Stimulated activated memory B cell treated with anti-CD40 and anti-IgM and Interleukin-4, amounts not matched to agents 10 μg/mL and 1 μg/mL and 100 μg/mL, for 72 hours (primary cell): ENCODE measurements at regions not wholly inside any gene's neighbourhood (a gene's known extent, or its start where the extent isn't known, plus 50 kb on each side); places are given as distances from the start of the nearest gene placed in this dataset.

Experiments
- ATAC-seq: fragments of 150-1000 bp; cut with Tn5 transposase; 2 replicates; pipeline ENCODE4 v1.10.0; 2021
- H3K27ac Mint-ChIP-seq: one replicate; pipeline ENCODE4 v1.8.0; 2022; ENCODE audit warnings: mild to moderate bottlenecking, mixed read lengths
- H3K27me3 Mint-ChIP-seq: one replicate; pipeline ENCODE4 v1.8.0; 2022; ENCODE audit warnings: mixed read lengths
- H3K36me3 Mint-ChIP-seq: one replicate; pipeline ENCODE4 v1.8.0; 2022; ENCODE audit warnings: mixed read lengths
- H3K4me1 Mint-ChIP-seq: one replicate; pipeline ENCODE4 v1.8.0; 2022; ENCODE audit warnings: mixed read lengths
- H3K4me3 Mint-ChIP-seq: one replicate; pipeline ENCODE4 v1.8.0; 2022; ENCODE audit warnings: mild to moderate bottlenecking, moderate library complexity, mixed read lengths
- H3K9me3 Mint-ChIP-seq: one replicate; pipeline ENCODE4 v1.8.0; 2022; ENCODE audit warnings: mixed read lengths

GRCh38 chr2:208545403-208546042, 138.9 kb downstream of the PTH2R start:
- peaks cover under 1% of the 10 kb centered on the region for H3K9me3 Mint-ChIP-seq
- ATAC-seq: no peak
- H3K36me3 Mint-ChIP-seq: no peaks in the 10 kb centered on the region
- no peaks in the 10 kb centered on the region for H3K4me1 Mint-ChIP-seq
- no peaks in the 10 kb centered on the region for H3K27me3 Mint-ChIP-seq
- no peak overlapping the region for H3K4me3 Mint-ChIP-seq
- H3K27ac Mint-ChIP-seq: no peak overlapping the region

GRCh38 chr2:208546107-208546506, 139.5 kb downstream of the PTH2R start:
- Mint-ChIP-seq H3K27ac (no peak overlapping the region), H3K27me3 (no peaks in the 10 kb centered on the region), H3K36me3 (no peaks in the 10 kb centered on the region), H3K4me1 (no peaks in the 10 kb centered on the region), H3K9me3 (peaks cover 5% of the 10 kb centered on the region), H3K4me3 (no peak overlapping the region)
- no peak for ATAC-seq

DNA sequence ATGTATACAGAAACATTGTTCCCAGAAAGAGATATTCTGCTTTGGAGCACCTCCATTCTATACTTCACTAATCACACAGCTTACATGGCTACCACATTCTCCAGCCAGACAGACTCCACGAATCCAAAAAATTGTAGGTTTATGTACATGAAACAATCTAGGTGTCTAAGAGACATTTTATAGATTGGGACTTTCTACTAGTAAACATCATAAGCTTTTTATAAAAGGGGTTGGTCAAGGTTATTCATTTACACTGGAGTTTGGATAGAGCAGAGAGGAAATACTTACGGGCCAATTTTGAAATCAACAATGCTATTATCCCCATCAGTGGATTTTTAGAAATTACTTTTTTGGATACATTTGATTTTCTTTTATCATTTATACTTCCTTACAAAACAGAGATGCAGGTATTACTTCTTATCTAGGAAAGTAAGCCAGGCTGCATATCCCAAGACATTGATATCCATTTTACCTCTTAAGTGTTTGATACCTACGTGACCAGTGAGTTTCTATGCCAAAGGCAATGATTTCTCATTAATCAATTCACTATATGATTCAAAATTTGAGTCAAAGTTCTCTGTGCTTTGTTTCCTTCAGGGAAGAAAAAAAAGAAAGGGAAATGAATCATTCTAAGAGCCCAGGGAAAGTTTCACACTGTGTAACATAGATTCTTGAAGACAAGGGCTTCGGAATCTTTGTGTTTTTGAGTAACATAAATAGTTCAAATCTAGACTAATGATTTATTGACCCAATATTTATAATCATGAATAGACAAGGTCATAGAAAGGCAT, 140.5 kb downstream of the PTH2R start:
- H3K4me1 Mint-ChIP-seq: no peaks in the 10 kb centered on the region
- no peak overlapping the region for H3K27ac Mint-ChIP-seq
- H3K36me3 Mint-ChIP-seq: no peaks in the 10 kb centered on the region
- H3K4me3 Mint-ChIP-seq: no peak overlapping the region
- ATAC-seq: no peak
- no peaks in the 10 kb centered on the region for H3K27me3 Mint-ChIP-seq
- H3K9me3 Mint-ChIP-seq: peaks cover 5% of the 10 kb centered on the region

- Mint-ChIP-seq H3K27ac (no peak overlapping the region), H3K4me3 (no peak overlapping the region), H3K4me1 (no peaks in the 10 kb centered on the region), H3K9me3 (peaks cover 5% of the 10 kb centered on the region), H3K36me3 (no peaks in the 10 kb centered on the region), H3K27me3 (no peaks in the 10 kb centered on the region)
- no peak for ATAC-seq
These were observed 142.1 kb downstream of the PTH2R start for GRCh38 chr2:208548700-208549099.

GRCh38 chr2:208549546-208550158, 143.1 kb downstream of the PTH2R start:
- Mint-ChIP-seq H3K9me3 (peaks cover 5% of the 10 kb centered on the region), H3K27me3 (no peaks in the 10 kb centered on the region), H3K36me3 (no peaks in the 10 kb centered on the region), H3K4me1 (no peaks in the 10 kb centered on the region), H3K4me3 (no peak overlapping the region), H3K27ac (no peak overlapping the region)
- ATAC-seq: no peak

GRCh38 chr2:208552943-208553342, 146.4 kb downstream of the PTH2R start:
- H3K9me3 Mint-ChIP-seq: peaks cover 5% of the 10 kb centered on the region
- no peaks in the 10 kb centered on the region for H3K4me1 Mint-ChIP-seq
- H3K4me3 Mint-ChIP-seq: no peak overlapping the region
- H3K27me3 Mint-ChIP-seq: no peaks in the 10 kb centered on the region
- no peaks in the 10 kb centered on the region for H3K36me3 Mint-ChIP-seq
- H3K27ac Mint-ChIP-seq: no peak overlapping the region
- no peak for ATAC-seq

DNA sequence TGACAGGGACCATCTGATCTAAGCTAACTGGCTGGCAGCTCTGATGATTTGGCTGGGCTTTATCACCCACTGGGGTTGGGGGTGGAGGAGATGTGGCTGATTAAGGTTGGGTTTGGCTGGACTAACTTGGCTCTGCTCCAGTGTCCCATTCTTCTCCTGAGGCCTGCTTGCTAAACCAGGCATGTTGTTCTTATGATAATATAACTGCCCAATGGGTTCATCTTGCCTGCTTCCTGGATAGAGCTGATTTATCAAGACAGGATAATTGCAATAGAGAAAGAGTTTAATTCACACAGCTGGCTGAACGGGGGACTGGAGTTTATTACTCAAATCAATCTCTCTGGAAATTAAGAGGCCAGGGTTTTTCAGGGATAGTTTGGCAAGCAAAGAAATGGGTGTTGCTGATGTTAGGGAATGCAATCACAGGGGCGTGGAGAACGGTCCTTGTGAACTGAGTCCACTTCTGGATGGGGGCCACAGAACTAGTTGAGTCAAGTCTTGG, 150.4 kb downstream of the PTH2R start:
- H3K27ac Mint-ChIP-seq: no peak overlapping the region
- no peaks in the 10 kb centered on the region for H3K27me3 Mint-ChIP-seq
- peaks cover 3% of the 10 kb centered on the region for H3K9me3 Mint-ChIP-seq
- no peaks in the 10 kb centered on the region for H3K36me3 Mint-ChIP-seq
- no peak overlapping the region for H3K4me3 Mint-ChIP-seq
- H3K4me1 Mint-ChIP-seq: no peaks in the 10 kb centered on the region
- no peak for ATAC-seq

- H3K36me3 Mint-ChIP-seq: no peaks in the 10 kb centered on the region
- H3K27me3 Mint-ChIP-seq: no peaks in the 10 kb centered on the region
- H3K4me3 Mint-ChIP-seq: no peak overlapping the region
- H3K4me1 Mint-ChIP-seq: no peaks in the 10 kb centered on the region
- H3K27ac Mint-ChIP-seq: no peak overlapping the region
- ATAC-seq: no peak
- peaks cover 6% of the 10 kb centered on the region for H3K9me3 Mint-ChIP-seq
These were observed 159.3 kb downstream of the PTH2R start for GRCh38 chr2:208565690-208566416.

- no peaks in the 10 kb centered on the region for H3K4me1 Mint-ChIP-seq
- no peak for ATAC-seq
These were observed 161.6 kb downstream of the PTH2R start for GRCh38 chr2:208568203-208568602.

DNA sequence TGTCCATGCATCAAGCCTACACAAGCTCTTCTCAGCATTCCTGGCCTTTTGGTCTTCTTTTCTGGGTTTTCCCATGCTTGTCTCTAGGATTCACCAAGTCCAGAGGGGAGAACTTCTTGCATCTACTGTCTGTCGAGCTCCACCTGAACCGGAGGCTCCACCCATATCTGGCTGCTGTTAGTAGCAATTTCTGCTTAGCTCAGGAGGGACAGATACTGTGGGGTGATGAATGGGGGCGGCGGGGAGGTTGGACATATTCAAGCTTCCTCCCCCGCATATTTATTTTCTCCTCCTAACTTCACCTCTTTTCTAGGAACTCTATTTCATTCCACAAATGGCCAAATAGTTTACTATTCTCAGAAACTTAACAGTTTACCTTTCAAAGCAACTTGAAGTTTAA, 163.5 kb downstream of the PTH2R start:
- no peaks in the 10 kb centered on the region for H3K36me3 Mint-ChIP-seq
- no peaks in the 10 kb centered on the region for H3K4me1 Mint-ChIP-seq
- H3K27ac Mint-ChIP-seq: no peak overlapping the region
- no peak for ATAC-seq
- H3K4me3 Mint-ChIP-seq: no peak overlapping the region
- no peaks in the 10 kb centered on the region for H3K27me3 Mint-ChIP-seq
- no peaks in the 10 kb centered on the region for H3K9me3 Mint-ChIP-seq

More at GRCh38 chr2:208568203-208568602, 161.6 kb downstream of the PTH2R start:
- H3K27me3 Mint-ChIP-seq: no peaks in the 10 kb centered on the region
- no peaks in the 10 kb centered on the region for H3K36me3 Mint-ChIP-seq
- H3K4me3 Mint-ChIP-seq: no peak overlapping the region
- no peak overlapping the region for H3K27ac Mint-ChIP-seq
- H3K9me3 Mint-ChIP-seq: peaks cover 5% of the 10 kb centered on the region

DNA sequence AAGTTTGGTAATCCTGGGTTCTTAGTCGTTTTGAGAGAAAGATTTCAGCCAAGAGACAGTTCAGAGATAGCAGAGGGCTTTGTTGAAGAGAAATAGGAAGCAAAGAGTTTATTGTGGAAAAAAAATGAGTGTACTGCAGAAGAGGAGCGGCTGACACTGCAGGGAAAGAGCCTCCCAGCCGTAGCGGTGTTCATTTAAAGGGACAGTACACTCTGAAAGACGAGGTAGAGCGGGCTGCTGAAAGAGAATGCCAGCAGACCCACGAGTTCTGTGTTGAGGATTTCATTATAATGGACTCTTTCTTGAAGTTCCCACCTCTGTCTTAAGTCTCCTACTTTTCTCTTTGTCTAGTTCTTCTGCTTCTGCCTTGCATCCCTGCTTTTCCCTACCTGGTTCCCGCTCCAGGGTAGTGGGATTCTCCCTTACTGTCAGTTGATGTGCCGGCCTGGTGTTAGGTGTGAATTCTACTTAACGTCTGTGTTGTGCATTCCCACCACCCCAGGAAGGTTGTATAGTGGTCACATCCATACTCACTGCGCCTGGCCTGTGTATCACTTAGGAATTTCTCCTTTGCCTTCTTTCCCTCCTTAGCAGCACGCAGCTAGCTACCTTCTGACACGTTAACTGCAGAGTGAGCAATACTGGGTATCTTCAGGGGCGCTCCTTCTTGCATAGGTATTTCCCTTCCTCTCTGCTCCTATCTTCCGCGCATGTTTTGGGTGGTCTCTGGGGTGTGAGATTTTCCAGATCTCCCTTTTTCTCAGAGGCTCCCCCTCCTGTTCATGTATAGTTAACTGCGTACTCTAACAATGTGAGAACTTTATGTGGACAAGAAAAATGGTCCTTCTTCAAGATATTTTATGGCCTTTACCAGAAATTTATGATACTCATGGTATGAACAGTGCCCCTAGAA, 164.5 kb downstream of the PTH2R start:
- no peaks in the 10 kb centered on the region for H3K27me3 Mint-ChIP-seq
- ATAC-seq: no peak

GRCh38 chr2:208571764-208572131, 165.2 kb downstream of the PTH2R start:
- ATAC-seq: no peak
- H3K27me3 Mint-ChIP-seq: no peaks in the 10 kb centered on the region
- no peak overlapping the region for H3K4me3 Mint-ChIP-seq
- H3K4me1 Mint-ChIP-seq: no peaks in the 10 kb centered on the region
- H3K9me3 Mint-ChIP-seq: peaks cover 3% of the 10 kb centered on the region
- H3K36me3 Mint-ChIP-seq: no peaks in the 10 kb centered on the region
- H3K27ac Mint-ChIP-seq: no peak overlapping the region

More for the DNA sequence above, 164.5 kb downstream of the PTH2R start:
- Mint-ChIP-seq H3K27ac (no peak overlapping the region), H3K36me3 (no peaks in the 10 kb centered on the region), H3K4me3 (no peak overlapping the region), H3K9me3 (no peaks in the 10 kb centered on the region), H3K4me1 (no peaks in the 10 kb centered on the region)

GRCh38 chr2:208573569-208573968, 167.0 kb downstream of the PTH2R start:
- no peak overlapping the region for H3K4me3 Mint-ChIP-seq
- no peaks in the 10 kb centered on the region for H3K36me3 Mint-ChIP-seq
- no peak for ATAC-seq
- no peaks in the 10 kb centered on the region for H3K4me1 Mint-ChIP-seq
- no peaks in the 10 kb centered on the region for H3K27me3 Mint-ChIP-seq
- H3K9me3 Mint-ChIP-seq: peaks cover 3% of the 10 kb centered on the region
- no peak overlapping the region for H3K27ac Mint-ChIP-seq

DNA sequence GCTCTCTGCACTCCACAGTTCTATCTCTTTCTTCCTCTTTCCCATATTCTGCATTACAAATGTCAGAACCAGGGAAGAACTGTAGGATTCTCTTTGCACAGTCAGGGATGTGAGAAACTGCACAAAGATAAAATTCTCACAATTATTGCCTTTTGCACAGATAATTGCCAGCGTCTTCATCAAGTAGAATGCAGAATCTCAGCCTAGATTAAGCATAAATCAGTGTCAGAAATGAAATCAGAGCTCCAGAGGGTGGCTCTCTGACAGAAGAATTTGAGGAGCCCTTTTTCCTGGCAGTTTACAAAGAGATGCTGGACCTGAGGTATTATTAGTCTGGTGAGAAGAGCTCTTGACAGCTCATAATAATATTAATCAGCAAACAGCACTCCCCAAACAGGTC, 173.1 kb downstream of the PTH2R start:
- H3K27ac Mint-ChIP-seq: no peak overlapping the region
- H3K4me3 Mint-ChIP-seq: no peak overlapping the region
- H3K36me3 Mint-ChIP-seq: no peaks in the 10 kb centered on the region
- H3K9me3 Mint-ChIP-seq: peaks cover 3% of the 10 kb centered on the region
- no peaks in the 10 kb centered on the region for H3K27me3 Mint-ChIP-seq
- no peak for ATAC-seq
- H3K4me1 Mint-ChIP-seq: no peaks in the 10 kb centered on the region
